ENCODE measurements at regions not wholly inside any gene's neighbourhood (a gene's known extent, or its start where the extent isn't known, plus 50 kb on each side); places are given as distances from the start of the nearest gene placed in this dataset.

GRCh38 chr12:131231032-131231980 lies 277.6 kb downstream of the ADGRD1 start (continued):
- peak; percentile 46; the same call in 1 of the 2 replicates for TF ChIP-seq JUND (IDR thresholded peaks at IDR 0.05; ENCODE audit: borderline replicate concordance, low read depth, low read length)
- peak; percentile 43; the same call in 1 of the 3 replicates for TF ChIP-seq JUND (tag; IDR thresholded peaks at IDR 0.05; ENCODE audit: borderline replicate concordance, low read depth, low read length)
- peak; percentile 86 for TF ChIP-seq SMAD4 (CRISPR knock-in tag; conservative IDR thresholded peaks at IDR 0.05)
- no peak for TF ChIP-seq SMAD2 (IDR thresholded peaks at IDR 0.05; ENCODE audit: low read depth, low read length)
- TF ChIP-seq RBFOX2 (IDR thresholded peaks at IDR 0.05; ENCODE audit: low read depth, low read length): peak; percentile 57
- TF ChIP-seq YY1 (IDR thresholded peaks at IDR 0.05; ENCODE audit: borderline replicate concordance in 1 of 3, control insufficient read depth in 1 of 3, extremely low read depth in 1 of 3, insufficient read depth in 3 of 3, insufficient read length in 1 of 3, insufficient replicate concordance in 2 of 3, low read depth in 1 of 3, low read length in 2 of 3): peak in 1 of 3 experiments; percentile 17
- TF ChIP-seq TSHZ1 (CRISPR knock-in tag; IDR thresholded peaks at IDR 0.05): no peak
- TF ChIP-seq SMARCA4 (IDR thresholded peaks at IDR 0.05): peak; percentile 78
- 0 out of 2 replicates have a peak, but pooled peaks have one; percentile 23 for TF ChIP-seq MITF (IDR thresholded peaks at IDR 0.05)
- no peak for TF ChIP-seq MED1 (CRISPR knock-in tag; IDR thresholded peaks at IDR 0.05; ENCODE audit: borderline replicate concordance)
- TF ChIP-seq PATZ1 (CRISPR knock-in tag; IDR thresholded peaks at IDR 0.05; ENCODE audit: borderline replicate concordance): no peak
- TF ChIP-seq DMBX1 (CRISPR knock-in tag; IDR thresholded peaks at IDR 0.05; ENCODE audit: borderline replicate concordance): peak; percentile 43; the same call in 1 of the 2 replicates
- no peak for TF ChIP-seq TRIM28 (IDR thresholded peaks at IDR 0.05)
- peak; percentile 94 for TF ChIP-seq HBP1 (CRISPR knock-in tag; IDR thresholded peaks at IDR 0.05)
- TF ChIP-seq MYBL2 (IDR thresholded peaks at IDR 0.05; ENCODE audit: low read depth): no peak; the same call in 1 of the 2 replicates
- TF ChIP-seq MYBL2 (CRISPR knock-in tag; IDR thresholded peaks at IDR 0.05; ENCODE audit: borderline replicate concordance): no peak
- TF ChIP-seq ZNF699 (CRISPR knock-in tag; IDR thresholded peaks at IDR 0.05; ENCODE audit: insufficient replicate concordance): no peak
